Keratinocyte (primary cell): ENCODE measurements at regions not wholly inside any gene's neighbourhood (a gene's known extent, or its start where the extent isn't known, plus 50 kb on each side); places are given as distances from the start of the nearest gene placed in this dataset.

Experiments
- DNase-seq: peaks from one replicate; pipeline ENCODE4 v3.0.0-alpha.2; 2011; ENCODE audit warnings: low read depth, missing footprints, low spot score
- FAIRE-seq: peaks from 2 replicates; lab custom pipeline; 2011; peaks lifted over from hg19 to GRCh38; lab: Jason Lieb, UNC
- H2AFZ ChIP-seq: 2 replicates; pipeline ENCODE4 v1.6.0; 2012; ENCODE audit warnings: low read length, control low read depth, inconsistent platforms; ENCODE audit not compliant: control insufficient read depth
- H3K27ac ChIP-seq: 2 replicates; pipeline ENCODE4 v1.5.1; 2011; ENCODE audit warnings: low read length; ENCODE audit not compliant: control insufficient read depth, insufficient read depth
- H3K27me3 ChIP-seq: 3 replicates; pipeline ENCODE4 v1.6.0; 2011; ENCODE audit warnings: low read length; ENCODE audit not compliant: control insufficient read depth, insufficient read depth; ENCODE audit errors: extremely low read depth
- H3K36me3 ChIP-seq, 2 experiments: 2 replicates in 1 of 2; 3 replicates in 1 of 2; pipeline ENCODE4 v1.5.1; 2011; ENCODE audit warnings: low read length in 2 of 2, mild to moderate bottlenecking in 1 of 2; ENCODE audit not compliant: control insufficient read depth in 2 of 2, insufficient read depth in 2 of 2; ENCODE audit errors: extremely low read depth in 1 of 2
- H3K4me1 ChIP-seq: 3 replicates; pipeline ENCODE4 v1.5.1; 2011; ENCODE audit warnings: low read length; ENCODE audit not compliant: control insufficient read depth, insufficient read depth; ENCODE audit errors: extremely low read depth
- H3K4me2 ChIP-seq: 3 replicates; pipeline ENCODE4 v1.6.0; 2011; ENCODE audit warnings: low read depth, low read length; ENCODE audit not compliant: control insufficient read depth, insufficient read depth; ENCODE audit errors: extremely low read depth
- H3K4me3 ChIP-seq, 3 experiments: fragments of 200-600 bp in 1 of 3; sonication (generic) in 1 of 3; 2 replicates in 2 of 3; 3 replicates in 1 of 3; pipeline ENCODE4 v1.5.1; 2011 to 2016; ENCODE audit warnings: low read length in 3 of 3, mild to moderate bottlenecking in 3 of 3, control low read depth in 2 of 3, inconsistent platforms in 1 of 3, low read depth in 1 of 3, mixed read lengths in 1 of 3, mixed run types in 1 of 3, moderate library complexity in 1 of 3; ENCODE audit not compliant: control insufficient read depth in 2 of 3, insufficient read depth in 2 of 3; ENCODE audit errors: extremely low read depth in 1 of 3
- H3K79me2 ChIP-seq: 2 replicates; pipeline ENCODE4 v1.6.0; 2012; ENCODE audit warnings: low read length; ENCODE audit not compliant: control insufficient read depth, insufficient read depth
- H3K9ac ChIP-seq: 3 replicates; pipeline ENCODE4 v1.6.0; 2011; ENCODE audit warnings: low read length; ENCODE audit not compliant: control insufficient read depth, insufficient read depth; ENCODE audit errors: extremely low read depth
- H3K9me1 ChIP-seq: 3 replicates; pipeline ENCODE4 v1.6.0; 2011; ENCODE audit warnings: low read length; ENCODE audit not compliant: control insufficient read depth, insufficient read depth; ENCODE audit errors: extremely low read depth
- H3K9me3 ChIP-seq: 2 replicates; pipeline ENCODE4 v1.5.1; 2012; ENCODE audit warnings: low read depth, low read length; ENCODE audit not compliant: control insufficient read depth
- H4K20me1 ChIP-seq: 3 replicates; pipeline ENCODE4 v1.6.0; 2011; ENCODE audit warnings: low read length; ENCODE audit not compliant: control insufficient read depth, insufficient read depth; ENCODE audit errors: extremely low read depth
- CTCF ChIP-seq, 3 experiments: IDR thresholded peaks in 1 of 3; conservative IDR thresholded peaks in 1 of 3; optimal IDR thresholded peaks in 1 of 3; 2 replicates in 2 of 3; 3 replicates in 1 of 3; pipeline versions ENCODE3 to v1.5.1; 2011; ENCODE audit warnings: low read length in 3 of 3, mild to moderate bottlenecking in 3 of 3, moderate library complexity in 2 of 3, control low read depth in 1 of 3, inconsistent platforms in 1 of 3; ENCODE audit not compliant: insufficient read depth in 2 of 3; ENCODE audit errors: extremely low read depth in 1 of 3
- EZH2 ChIP-seq: IDR thresholded peaks from one replicate; pipeline ENCODE4 v1.6.1; 2012; ENCODE audit warnings: inconsistent platforms, mild to moderate bottlenecking, low read length, moderate library complexity
- dilution Hi-C: fragments of 300-500 bp; cut with MboI; formaldehyde crosslinking; loops from one replicate; pipeline ENCODE4 v1.7.0; 2020; ENCODE audit warnings: low sequenced_read_pairs; ENCODE audit not compliant: extremely low pct_ligation_motif_present

GRCh38 chr5:69029292-69029691 is 64.5 kb upstream of the SLC30A5 start:
- DNase-seq (no peak), FAIRE-seq (no peak)
- H3K4me2 ChIP-seq: no peak overlapping the region
- H3K4me3 ChIP-seq: no peak overlapping the region
- H4K20me1 ChIP-seq: no peaks in the 10 kb centered on the region
- no peak overlapping the region for H3K9ac ChIP-seq
- H3K27me3 ChIP-seq: no peaks in the 10 kb centered on the region
- TF ChIP-seq EZH2 (no peak), CTCF (optimal IDR thresholded peaks at IDR 0.05 in 1 of 3, IDR thresholded peaks at IDR 0.05 in 1 of 3, conservative IDR thresholded peaks at IDR 0.05 in 1 of 3; ENCODE audit: extremely low read depth in 1 of 3, insufficient read depth in 2 of 3, low read length in 3 of 3) (no peak)
- H3K4me1 ChIP-seq: no peaks in the 10 kb centered on the region
- H3K27ac ChIP-seq: no peak overlapping the region
- H3K9me1 ChIP-seq: no peaks in the 10 kb centered on the region
- H2AFZ ChIP-seq: no peak overlapping the region
- no peaks in the 10 kb centered on the region for H3K79me2 ChIP-seq
- no peaks in the 10 kb centered on the region for H3K36me3 ChIP-seq
- dilution Hi-C loops: no loop called here
- no peaks in the 10 kb centered on the region for H3K9me3 ChIP-seq

- dilution Hi-C loops: no loop called here
- Histone ChIP-seq H2AFZ (no peak overlapping the region), H3K4me2 (no peak overlapping the region), H3K9ac (no peak overlapping the region), H3K4me1 (no peaks in the 10 kb centered on the region), H3K9me3 (no peaks in the 10 kb centered on the region), H3K9me1 (no peaks in the 10 kb centered on the region), H4K20me1 (no peaks in the 10 kb centered on the region), H3K36me3 (no peaks in the 10 kb centered on the region), H3K4me3 (no peak overlapping the region), H3K79me2 (no peaks in the 10 kb centered on the region), H3K27ac (no peak overlapping the region), H3K27me3 (no peaks in the 10 kb centered on the region)
- TF ChIP-seq EZH2 (no peak), CTCF (optimal IDR thresholded peaks at IDR 0.05 in 1 of 3, IDR thresholded peaks at IDR 0.05 in 1 of 3, conservative IDR thresholded peaks at IDR 0.05 in 1 of 3; ENCODE audit: extremely low read depth in 1 of 3, insufficient read depth in 2 of 3, low read length in 3 of 3) (no peak)
- DNase-seq (no peak), FAIRE-seq (no peak)
Measured at GRCh38 chr5:69030358-69031062, 63.3 kb upstream of the SLC30A5 start.
